ENCODE measurements at regions not wholly inside any gene's neighbourhood (a gene's known extent, or its start where the extent isn't known, plus 50 kb on each side); places are given as distances from the start of the nearest gene placed in this dataset.

DNA sequence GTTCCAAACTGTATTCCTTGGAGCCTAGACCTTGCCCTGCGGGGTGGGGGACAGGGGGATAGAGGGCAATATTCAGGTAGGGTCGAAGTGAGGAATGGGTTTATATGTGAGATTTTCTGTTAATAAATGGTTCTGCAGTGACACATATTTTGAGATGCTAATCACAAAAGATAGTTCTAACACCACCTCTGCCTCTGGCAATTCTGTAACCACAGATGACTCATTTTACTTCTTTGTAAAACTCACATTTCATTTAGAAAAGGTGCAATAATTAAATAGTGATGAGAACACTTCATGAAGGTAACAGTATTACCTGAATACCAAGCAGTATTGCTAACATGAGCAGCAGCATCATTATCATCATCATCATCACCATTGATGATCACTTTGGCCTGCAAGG lies 306.6 kb downstream of the SUCLG1 start:
- Histone ChIP-seq H3K9me3 (no peaks in the 10 kb centered on the region), H3K4me1 (no peaks in the 10 kb centered on the region), H3K27me3 (no peaks in the 10 kb centered on the region), H3K27ac (no peak overlapping the region), H3K9ac (ENCODE audit: low read depth in 2 of 2, low read length in 2 of 2) (no peak overlapping the region), H3K4me3 (no peak overlapping the region), H3K36me3 (no peaks in the 10 kb centered on the region)
- DNase-seq = no peak
- intact Hi-C loops (cut with DNase I) = no loop called here
- TF ChIP-seq, protein P1, sequence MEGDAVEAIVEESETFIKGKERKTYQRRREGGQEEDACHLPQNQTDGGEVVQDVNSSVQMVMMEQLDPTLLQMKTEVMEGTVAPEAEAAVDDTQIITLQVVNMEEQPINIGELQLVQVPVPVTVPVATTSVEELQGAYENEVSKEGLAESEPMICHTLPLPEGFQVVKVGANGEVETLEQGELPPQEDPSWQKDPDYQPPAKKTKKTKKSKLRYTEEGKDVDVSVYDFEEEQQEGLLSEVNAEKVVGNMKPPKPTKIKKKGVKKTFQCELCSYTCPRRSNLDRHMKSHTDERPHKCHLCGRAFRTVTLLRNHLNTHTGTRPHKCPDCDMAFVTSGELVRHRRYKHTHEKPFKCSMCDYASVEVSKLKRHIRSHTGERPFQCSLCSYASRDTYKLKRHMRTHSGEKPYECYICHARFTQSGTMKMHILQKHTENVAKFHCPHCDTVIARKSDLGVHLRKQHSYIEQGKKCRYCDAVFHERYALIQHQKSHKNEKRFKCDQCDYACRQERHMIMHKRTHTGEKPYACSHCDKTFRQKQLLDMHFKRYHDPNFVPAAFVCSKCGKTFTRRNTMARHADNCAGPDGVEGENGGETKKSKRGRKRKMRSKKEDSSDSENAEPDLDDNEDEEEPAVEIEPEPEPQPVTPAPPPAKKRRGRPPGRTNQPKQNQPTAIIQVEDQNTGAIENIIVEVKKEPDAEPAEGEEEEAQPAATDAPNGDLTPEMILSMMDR (IDR thresholded peaks at IDR 0.05) = no peak

DNA sequence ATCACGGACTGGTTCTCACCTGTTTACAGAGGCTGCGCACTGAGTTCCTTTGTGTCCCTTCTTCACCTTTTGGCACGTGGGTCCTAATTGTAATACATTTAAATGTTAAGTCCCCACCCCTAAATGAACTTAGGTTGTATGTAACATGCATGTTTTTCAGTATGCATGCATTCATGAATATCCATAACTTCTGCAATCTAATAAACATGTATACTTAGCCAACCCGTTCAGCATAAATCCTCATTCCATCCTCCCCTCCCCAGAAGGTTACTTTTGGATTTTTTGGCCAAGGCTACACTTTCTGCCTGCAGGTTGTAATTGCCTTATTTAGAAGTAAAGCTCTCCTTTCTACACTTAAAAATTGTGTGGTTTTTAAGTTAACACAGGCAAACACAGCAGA lies 314.7 kb downstream of the SUCLG1 start:
- no peak overlapping the region for H3K9ac ChIP-seq (ENCODE audit: low read depth in 2 of 2, low read length in 2 of 2)
- intact Hi-C loops (cut with DNase I) = no loop called here
- H3K27me3 ChIP-seq = no peaks in the 10 kb centered on the region
- no peak overlapping the region for H3K4me3 ChIP-seq
- H3K4me1 ChIP-seq = no peaks in the 10 kb centered on the region
- no peaks in the 10 kb centered on the region for H3K9me3 ChIP-seq
- DNase-seq = no peak
- H3K27ac ChIP-seq = no peak overlapping the region
- TF ChIP-seq, protein P1 (IDR thresholded peaks at IDR 0.05) = no peak
- H3K36me3 ChIP-seq = no peaks in the 10 kb centered on the region

DNA sequence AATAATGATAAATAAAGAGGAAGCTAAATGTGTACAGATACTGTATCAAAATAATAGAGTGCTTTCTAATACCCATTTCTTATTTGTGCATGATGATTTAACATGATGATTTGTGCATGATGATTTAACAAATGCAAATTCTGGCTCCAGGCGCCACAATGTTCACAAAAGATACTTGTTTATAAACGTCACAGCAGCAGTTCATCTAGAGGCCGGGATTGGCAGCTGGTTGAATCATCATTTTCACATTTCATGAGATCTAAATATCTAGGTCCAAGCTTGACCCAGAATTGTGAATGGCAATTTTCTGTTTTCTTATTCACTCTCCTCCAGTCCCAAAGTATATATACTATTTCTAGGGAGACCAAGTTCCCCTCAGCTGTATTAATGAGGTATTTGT lies 322.0 kb downstream of the SUCLG1 start:
- no peak overlapping the region for H3K9ac ChIP-seq (ENCODE audit: low read depth in 2 of 2, low read length in 2 of 2)
- no peaks in the 10 kb centered on the region for H3K4me1 ChIP-seq
- no peaks in the 10 kb centered on the region for H3K36me3 ChIP-seq
- no peaks in the 10 kb centered on the region for H3K9me3 ChIP-seq
- H3K27ac ChIP-seq = no peak overlapping the region
- TF ChIP-seq, protein P1 (IDR thresholded peaks at IDR 0.05) = no peak
- no peak for DNase-seq
- no peaks in the 10 kb centered on the region for H3K27me3 ChIP-seq
- no peak overlapping the region for H3K4me3 ChIP-seq
- intact Hi-C loops (cut with DNase I) = no loop called here

DNA sequence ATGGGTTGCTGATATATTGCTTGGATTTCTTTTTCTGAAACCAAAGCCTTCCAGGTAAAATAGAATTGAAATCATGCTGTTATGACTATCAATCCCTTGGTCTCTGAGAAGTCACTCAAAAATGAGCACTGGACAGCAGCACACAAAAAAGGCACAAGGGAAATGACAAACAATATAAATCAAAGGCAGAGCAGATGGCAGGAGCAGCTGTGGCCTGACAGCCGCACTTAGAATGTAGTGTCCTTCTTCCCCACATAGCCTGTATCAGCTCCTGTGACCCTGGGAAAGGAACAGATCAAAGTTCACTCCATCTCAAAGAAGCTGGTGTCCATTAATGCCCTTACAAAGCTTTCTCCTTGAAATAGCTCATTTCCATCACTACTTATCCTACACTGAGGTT lies 326.7 kb downstream of the SUCLG1 start:
- intact Hi-C loops (cut with DNase I) = no loop called here
- Histone ChIP-seq H3K27ac (no peak overlapping the region), H3K36me3 (no peaks in the 10 kb centered on the region), H3K9me3 (no peaks in the 10 kb centered on the region), H3K4me3 (no peak overlapping the region), H3K27me3 (no peaks in the 10 kb centered on the region), H3K4me1 (no peaks in the 10 kb centered on the region), H3K9ac (ENCODE audit: low read depth in 2 of 2, low read length in 2 of 2) (no peak overlapping the region)
- TF ChIP-seq, protein P1 (IDR thresholded peaks at IDR 0.05) = no peak
- no peak for DNase-seq

DNA sequence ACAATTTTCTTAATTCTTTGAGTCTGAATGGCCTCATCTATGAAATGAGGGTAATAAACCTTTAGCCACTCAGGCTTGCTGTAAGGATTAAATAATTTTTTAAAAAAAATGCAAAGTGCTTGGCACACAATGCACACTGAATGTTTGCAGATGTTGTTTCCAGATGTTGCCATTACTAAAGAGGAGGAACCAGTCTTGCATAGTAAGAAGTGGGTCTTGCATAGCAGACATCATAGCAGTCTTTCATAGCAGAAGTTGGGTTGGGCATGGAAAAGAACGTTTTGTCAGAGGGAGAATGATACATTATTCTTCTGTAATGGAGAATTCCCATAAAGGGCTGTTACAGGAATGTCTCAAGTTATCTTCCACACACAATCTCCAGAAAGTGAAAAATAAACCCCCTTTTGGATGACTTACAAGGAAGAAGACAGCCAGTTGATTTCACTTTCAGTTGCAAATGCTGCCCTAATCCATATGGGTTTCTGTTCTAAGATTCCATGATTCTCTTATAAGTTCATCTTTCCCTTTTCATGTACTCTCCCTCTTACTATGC lies 327.7 kb downstream of the SUCLG1 start:
- intact Hi-C loops (cut with DNase I) = no loop called here
- Histone ChIP-seq H3K27ac (no peak overlapping the region), H3K36me3 (no peaks in the 10 kb centered on the region), H3K4me1 (no peaks in the 10 kb centered on the region), H3K4me3 (no peak overlapping the region), H3K9ac (ENCODE audit: low read depth in 2 of 2, low read length in 2 of 2) (no peak overlapping the region), H3K9me3 (no peaks in the 10 kb centered on the region), H3K27me3 (no peaks in the 10 kb centered on the region)
- TF ChIP-seq, protein P1 (IDR thresholded peaks at IDR 0.05) = no peak
- no peak for DNase-seq
